Testis (tissue), 2 donors: ENCODE measurements at regions not wholly inside any gene's neighbourhood (a gene's known extent, or its start where the extent isn't known, plus 50 kb on each side); places are given as distances from the start of the nearest gene placed in this dataset.

Experiments used
- POLR2A ChIP-seq: fragments of 450-650 bp; IDR thresholded peaks from one replicate; pipeline ENCODE4 v1.6.1; 2017; ENCODE audit warnings: antibody characterized with exemption, mild to moderate bottlenecking, moderate library complexity
- TF ChIP-seq, protein P1 (sequence below), 3 experiments: fragments of 450-650 bp in 2 of 3; fragments of 200-600 bp in 1 of 3; sonication (generic) in 1 of 3; IDR thresholded peaks; one replicate each; pipeline ENCODE4 v1.5.1; 2016 to 2019; ENCODE audit warnings: antibody characterized with exemption in 3 of 3, mild to moderate bottlenecking in 2 of 3, moderate library complexity in 1 of 3

DNA sequence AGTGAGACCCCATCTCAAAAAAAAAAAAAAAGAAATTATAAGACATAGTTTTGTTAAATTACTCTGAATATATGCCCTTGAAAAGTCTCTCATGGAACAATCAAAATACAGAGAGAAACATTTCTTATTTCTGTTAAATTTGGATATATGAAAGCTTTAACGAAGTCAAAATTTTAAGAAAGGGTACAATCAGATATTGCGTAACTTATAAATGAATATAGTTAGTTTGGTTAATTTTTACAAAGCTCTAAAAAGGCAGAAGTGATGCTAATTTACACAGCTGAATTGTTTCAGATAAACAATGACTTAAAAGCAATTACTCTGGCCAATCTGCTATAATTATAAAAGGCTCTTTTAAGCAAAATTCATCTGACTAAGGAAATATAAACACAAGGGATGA is 611.6 kb upstream of the CCDC179 start:
- TF ChIP-seq, protein P1, sequence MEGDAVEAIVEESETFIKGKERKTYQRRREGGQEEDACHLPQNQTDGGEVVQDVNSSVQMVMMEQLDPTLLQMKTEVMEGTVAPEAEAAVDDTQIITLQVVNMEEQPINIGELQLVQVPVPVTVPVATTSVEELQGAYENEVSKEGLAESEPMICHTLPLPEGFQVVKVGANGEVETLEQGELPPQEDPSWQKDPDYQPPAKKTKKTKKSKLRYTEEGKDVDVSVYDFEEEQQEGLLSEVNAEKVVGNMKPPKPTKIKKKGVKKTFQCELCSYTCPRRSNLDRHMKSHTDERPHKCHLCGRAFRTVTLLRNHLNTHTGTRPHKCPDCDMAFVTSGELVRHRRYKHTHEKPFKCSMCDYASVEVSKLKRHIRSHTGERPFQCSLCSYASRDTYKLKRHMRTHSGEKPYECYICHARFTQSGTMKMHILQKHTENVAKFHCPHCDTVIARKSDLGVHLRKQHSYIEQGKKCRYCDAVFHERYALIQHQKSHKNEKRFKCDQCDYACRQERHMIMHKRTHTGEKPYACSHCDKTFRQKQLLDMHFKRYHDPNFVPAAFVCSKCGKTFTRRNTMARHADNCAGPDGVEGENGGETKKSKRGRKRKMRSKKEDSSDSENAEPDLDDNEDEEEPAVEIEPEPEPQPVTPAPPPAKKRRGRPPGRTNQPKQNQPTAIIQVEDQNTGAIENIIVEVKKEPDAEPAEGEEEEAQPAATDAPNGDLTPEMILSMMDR (IDR thresholded peaks at IDR 0.05) = no peak
- no peak for TF ChIP-seq POLR2A
